Astrocyte (in vitro differentiated cells and primary cell): ENCODE measurements at regions not wholly inside any gene's neighbourhood (a gene's known extent, or its start where the extent isn't known, plus 50 kb on each side); places are given as distances from the start of the nearest gene placed in this dataset.

Source experiments
- CTCF ChIP-seq: IDR thresholded peaks from 2 replicates; pipeline ENCODE4 v1.5.1; 2011; ENCODE audit warnings: low read depth, mild to moderate bottlenecking, inconsistent platforms, low read length, moderate library complexity; ENCODE audit not compliant: insufficient read depth
- EZH2 ChIP-seq: IDR thresholded peaks from 2 replicates; pipeline ENCODE4 v1.6.1; 2012; ENCODE audit warnings: mild to moderate bottlenecking, low read length, inconsistent platforms; ENCODE audit not compliant: insufficient read depth

- TF ChIP-seq CTCF (no peak), EZH2 (no peak)
Observed at GRCh38 chr2:186307871-186308270, 178.2 kb upstream of the ZC3H15 start.
